Stomach (tissue), 8 donors: ENCODE measurements at regions not wholly inside any gene's neighbourhood (a gene's known extent, or its start where the extent isn't known, plus 50 kb on each side); places are given as distances from the start of the nearest gene placed in this dataset.

Source experiments
- DNase-seq, 2 donors: peaks; one replicate each; pipeline versions ENCODE4 v3.0.0 to v3.0.0-alpha.2; 2013 to 2019
- H3K27ac ChIP-seq, 5 donors: fragments of 200-600 bp in 4 of 5; sonication (generic) in 4 of 5; one replicate each; pipeline ENCODE4 v1.5.1; 2013 to 2019; ENCODE audit warnings: mild to moderate bottlenecking in 1 of 5, moderate library complexity in 1 of 5
- H3K27me3 ChIP-seq, 3 donors: fragments of 200-600 bp; sonication (generic); one replicate each; pipeline ENCODE4 v1.5.1; 2017 to 2019; ENCODE audit warnings: mixed run types in 1 of 3
- H3K36me3 ChIP-seq, 4 donors: fragments of 200-600 bp; sonication (generic); 1 replicate in 3 of 4; 2 replicates in 1 of 4; pipeline ENCODE4 v1.5.1; 2016 to 2019
- H3K4me1 ChIP-seq, 4 donors: fragments of 200-600 bp; sonication (generic); one replicate each; pipeline ENCODE4 v1.5.1; 2016 to 2019
- H3K4me3 ChIP-seq, 4 donors: fragments of 200-600 bp; sonication (generic) in 3 of 4; one replicate each; pipeline ENCODE4 v1.5.1; 2016 to 2019; ENCODE audit warnings: mild to moderate bottlenecking in 1 of 4
- H3K9me3 ChIP-seq, 4 donors: fragments of 200-600 bp; sonication (generic); one replicate each; pipeline ENCODE4 v1.5.1; 2016 to 2019
- CTCF ChIP-seq, 7 experiments: fragments of 450-650 bp in 4 of 7; fragments of 200-600 bp in 3 of 7; sonication (generic) in 3 of 7; IDR thresholded peaks; one replicate each; pipeline ENCODE4 v1.5.1; 2016 to 2019; ENCODE audit warnings: antibody characterized with exemption in 7 of 7, control low read depth in 2 of 7, mild to moderate bottlenecking in 1 of 7
- EP300 ChIP-seq: sonication (generic); formaldehyde crosslinking; IDR thresholded peaks from one replicate; pipeline ENCODE4 v1.6.1; 2017; ENCODE audit warnings: antibody characterized with exemption
- POLR2A ChIP-seq, 4 donors: fragments of 450-650 bp; IDR thresholded peaks; one replicate each; pipeline ENCODE4 v1.6.1; 2016; ENCODE audit warnings: antibody characterized with exemption in 4 of 4, control low read depth in 2 of 4, mild to moderate bottlenecking in 1 of 4, moderate library complexity in 1 of 4
- POLR2AphosphoS5 ChIP-seq, 3 donors: sonication (generic); formaldehyde crosslinking; IDR thresholded peaks; one replicate each; pipeline ENCODE4 v1.6.1; 2016; ENCODE audit warnings: antibody characterized with exemption in 3 of 3
- WGBS, 5 donors: extraction: QIAGEN DNeasy Blood & Tissue Kit in 3 of 5; methylation state at CpG; one replicate each; pipeline versions ENCODE4 v1.1.5 to v1.1.7; 2013 to 2018; 5-methylcytosine and 5-hydroxymethylcytosine counted together
- intact Hi-C: fragments of 100-400 bp; cut with DNase I; formaldehyde crosslinking; loops from one replicate; pipeline ENCODE4 v1.15.1; 2023; ENCODE audit warnings: low total_unique reads
- donor health status: healthy with polysubstance abuse.
- donor health status: Bipolar disorder and iron deficiency.
- donor health status: healthy.

- 64 to 75% (median 74%) methylated on average over 10 to 11 of the region's 11 CpGs for WGBS, 5 donors
- no peak overlapping the region for H3K27ac ChIP-seq
Measured at GRCh38 chr1:22250724-22251123, 107.8 kb upstream of the WNT4 start.

GRCh38 chr1:22252251-22252650, 109.4 kb upstream of the WNT4 start:
- Histone ChIP-seq H3K4me3 (no peak overlapping the region), H3K27ac (no peak overlapping the region), H3K4me1 (peaks cover 9 to 31% (median 26%) of the 10 kb centered on the region in 4 donors), H3K36me3 (no peaks in the 10 kb centered on the region), H3K9me3 (no peaks in the 10 kb centered on the region), H3K27me3 (peaks cover 0 to 32% (median 0%) of the 10 kb centered on the region in 3 donors)
- TF ChIP-seq POLR2AphosphoS5 (IDR thresholded peaks at IDR 0.05): no peak
- TF ChIP-seq CTCF (IDR thresholded peaks at IDR 0.05): no peak
- no peak for TF ChIP-seq EP300
- no peak for TF ChIP-seq POLR2A (IDR thresholded peaks at IDR 0.05)
- intact Hi-C loops: no loop called here
- no peak for DNase-seq
- WGBS, 5 donors: 57 to 71% (median 65%) methylated on average over 9 to 17 of the region's 17 CpGs

More at GRCh38 chr1:22250724-22251123, 107.8 kb upstream of the WNT4 start:
- intact Hi-C loops: no loop called here
- Histone ChIP-seq H3K4me3 (no peak overlapping the region), H3K27me3 (peaks cover 0 to 35% (median 0%) of the 10 kb centered on the region in 3 donors), H3K36me3 (no peaks in the 10 kb centered on the region), H3K4me1 (peaks cover 0 to 17% (median 12%) of the 10 kb centered on the region in 4 donors), H3K9me3 (no peaks in the 10 kb centered on the region)
- peak in 1 of 2 donors; percentile 49 for DNase-seq
- no peak for TF ChIP-seq CTCF (IDR thresholded peaks at IDR 0.05)
- no peak for TF ChIP-seq EP300
- TF ChIP-seq POLR2A (IDR thresholded peaks at IDR 0.05): no peak
- TF ChIP-seq POLR2AphosphoS5 (IDR thresholded peaks at IDR 0.05): no peak

GRCh38 chr1:22253012-22253790, 110.3 kb upstream of the WNT4 start:
- H3K4me1 ChIP-seq: peaks cover 19 to 41% (median 36%) of the 10 kb centered on the region in 4 donors
- peaks cover 0 to 24% (median 0%) of the 10 kb centered on the region in 3 donors for H3K27me3 ChIP-seq
- intact Hi-C loops: no loop called here
- WGBS, 5 donors: 49 to 59% (median 55%) methylated on average over 16 of the region's 16 CpGs
- no peak for DNase-seq
- no peaks in the 10 kb centered on the region for H3K9me3 ChIP-seq
- H3K36me3 ChIP-seq: no peaks in the 10 kb centered on the region
- no peak for TF ChIP-seq EP300
- no peak for TF ChIP-seq POLR2A (IDR thresholded peaks at IDR 0.05)
- no peak for TF ChIP-seq POLR2AphosphoS5 (IDR thresholded peaks at IDR 0.05)
- TF ChIP-seq CTCF (IDR thresholded peaks at IDR 0.05): no peak
- no peak overlapping the region for H3K27ac ChIP-seq
- H3K4me3 ChIP-seq: no peak overlapping the region

- Histone ChIP-seq H3K36me3 (no peaks in the 10 kb centered on the region), H3K9me3 (no peaks in the 10 kb centered on the region), H3K4me1 (peaks cover 26 to 54% (median 51%) of the 10 kb centered on the region in 4 donors), H3K4me3 (no peak overlapping the region), H3K27ac (no peak overlapping the region), H3K27me3 (peaks cover 0 to 17% (median 0%) of the 10 kb centered on the region in 3 donors)
- WGBS, 5 donors: 62 to 86% (median 79%) methylated on average over 7 of the region's 7 CpGs
- intact Hi-C loops: no loop called here
- DNase-seq: no peak
- TF ChIP-seq CTCF (IDR thresholded peaks at IDR 0.05): no peak
- TF ChIP-seq POLR2AphosphoS5 (IDR thresholded peaks at IDR 0.05): no peak
- no peak for TF ChIP-seq EP300
- TF ChIP-seq POLR2A (IDR thresholded peaks at IDR 0.05): no peak
Measured at GRCh38 chr1:22254756-22255155, 111.9 kb upstream of the WNT4 start.
